Caco-2 (cell line): ENCODE measurements at regions not wholly inside any gene's neighbourhood (a gene's known extent, or its start where the extent isn't known, plus 50 kb on each side); places are given as distances from the start of the nearest gene placed in this dataset.

Source experiments
- BruUV-seq: library from RNA; stranded (reverse); fragments of 400-500 nt; replicated peaks from 2 replicates; lab custom pipeline; 2021; lab: Mats Ljungman, UMichigan
- CTCF ChIA-PET: fragments of 300-600 bp; sonication (Branson Sonifier 250); formaldehyde crosslinking; loops from one replicate; lab custom pipeline; 2022; ENCODE audit warnings: antibody characterized with exemption; lab: Charles Lee
- POLR2A ChIA-PET: fragments of 300-600 bp; sonication (Branson Sonifier 250); formaldehyde crosslinking; loops from one replicate; lab custom pipeline; 2022; ENCODE audit warnings: antibody characterized with exemption; lab: Charles Lee
- DNase-seq, 2 experiments: peaks; one replicate each; pipeline versions ENCODE4 v3.0.0 to v3.0.0-alpha.2; 2020 to 2022
- H3K27me3 ChIP-seq: replicated peaks from 2 replicates; pipeline ENCODE4 v1.6.0; 2011; ENCODE audit warnings: low read length; ENCODE audit not compliant: control insufficient read depth, insufficient read depth
- H3K36me3 ChIP-seq: 2 replicates; pipeline ENCODE4 v1.5.1; 2011; ENCODE audit warnings: low read length; ENCODE audit not compliant: control insufficient read depth, insufficient read depth
- H3K4me1 ChIP-seq: fragments of 250-450 bp; sonication (Bioruptor Pico); 2 replicates; pipeline ENCODE4 v1.5.1; 2020; ENCODE audit warnings: mild to moderate bottlenecking
- H3K4me3 ChIP-seq: 2 replicates; pipeline ENCODE4 v1.5.1; 2011; ENCODE audit warnings: low read depth, mild to moderate bottlenecking, control low read depth, low read length
- H3K9me3 ChIP-seq: fragments of 250-450 bp; sonication (Bioruptor Pico); 2 replicates; pipeline ENCODE4 v1.5.1; 2020; ENCODE audit warnings: mild to moderate bottlenecking, moderate library complexity
- H3K27ac Mint-ChIP-seq: one replicate; pipeline ENCODE4 v1.8.0; 2022; ENCODE audit warnings: mixed read lengths; ENCODE audit not compliant: unreplicated experiment
- H3K27me3 Mint-ChIP-seq: one replicate; pipeline ENCODE4 v1.8.0; 2022; ENCODE audit warnings: mixed read lengths; ENCODE audit not compliant: insufficient read depth, unreplicated experiment
- H3K36me3 Mint-ChIP-seq: one replicate; pipeline ENCODE4 v1.8.0; 2022; ENCODE audit warnings: mild to moderate bottlenecking, mixed read lengths; ENCODE audit not compliant: insufficient read depth, unreplicated experiment
- H3K4me1 Mint-ChIP-seq: one replicate; pipeline ENCODE4 v1.8.0; 2022; ENCODE audit warnings: low read depth, mixed read lengths; ENCODE audit not compliant: unreplicated experiment
- H3K4me3 Mint-ChIP-seq: one replicate; pipeline ENCODE4 v1.8.0; 2022; ENCODE audit warnings: mild to moderate bottlenecking, moderate library complexity, mixed read lengths; ENCODE audit not compliant: unreplicated experiment
- H3K9me3 Mint-ChIP-seq: one replicate; pipeline ENCODE4 v1.8.0; 2022; ENCODE audit warnings: mixed read lengths; ENCODE audit not compliant: unreplicated experiment
- CTCF ChIP-seq, 2 experiments: fragments of 200-600 bp in 1 of 2; IDR thresholded peaks; 1 replicate in 1 of 2; 2 replicates in 1 of 2; pipeline versions ENCODE4 v1.5.1 to v1.8.0; 2011 to 2022; ENCODE audit warnings: antibody characterized with exemption in 1 of 2, control low read depth in 1 of 2, inconsistent platforms in 1 of 2, low read depth in 1 of 2, low read length in 1 of 2, mild to moderate bottlenecking in 1 of 2, moderate library complexity in 1 of 2; ENCODE audit not compliant: insufficient read depth in 1 of 2, severe bottlenecking in 1 of 2, unreplicated experiment in 1 of 2
- intact Hi-C: fragments of 100-400 bp; cut with micrococcal nuclease; formaldehyde crosslinking; loops from one replicate; pipeline ENCODE4 v1.10.0; 2022; ENCODE audit not compliant: unreplicated experiment

- intact Hi-C loops, result no loop called here
- no peaks in the 10 kb centered on the region for H3K9me3 Mint-ChIP-seq
- Histone ChIP-seq H3K4me3 (no peak overlapping the region), H3K27me3 (no peaks in the 10 kb centered on the region), H3K4me1 (0 out of 2 replicates have a peak, but pooled peaks cover 8% of the 10 kb centered on the region), H3K9me3 (peaks cover 9% of the 10 kb centered on the region), H3K36me3 (no peaks in the 10 kb centered on the region)
- DNase-seq, result no peak
- CTCF ChIA-PET, result no interaction called here
- no peaks in the 10 kb centered on the region for H3K4me1 Mint-ChIP-seq
- no peaks in the 10 kb centered on the region for H3K27me3 Mint-ChIP-seq
- no peak for TF ChIP-seq CTCF (IDR thresholded peaks at IDR 0.05; ENCODE audit: insufficient read depth in 1 of 2, low read depth in 1 of 2, low read length in 1 of 2, severe bottlenecking in 1 of 2, unreplicated experiment in 1 of 2)
- POLR2A ChIA-PET, result no interaction called here
- H3K36me3 Mint-ChIP-seq, result no peaks in the 10 kb centered on the region
- no peak overlapping the region for H3K4me3 Mint-ChIP-seq
- no TSS peak for BruUV-seq
- no peak overlapping the region for H3K27ac Mint-ChIP-seq
These were observed 162.5 kb downstream of the KCTD12 start for GRCh38 chr13:76723551-76724232.

- Mint-ChIP-seq H3K9me3 (no peaks in the 10 kb centered on the region), H3K4me1 (no peaks in the 10 kb centered on the region), H3K27ac (no peak overlapping the region), H3K27me3 (no peaks in the 10 kb centered on the region), H3K36me3 (no peaks in the 10 kb centered on the region), H3K4me3 (no peak overlapping the region)
- BruUV-seq, result no TSS peak
- intact Hi-C loops, result no loop called here
- Histone ChIP-seq H3K4me3 (no peak overlapping the region), H3K4me1 (0 out of 2 replicates have a peak, but pooled peaks cover 8% of the 10 kb centered on the region), H3K9me3 (peaks cover 4% of the 10 kb centered on the region; the same call in 1 of the 2 replicates), H3K27me3 (no peaks in the 10 kb centered on the region), H3K36me3 (no peaks in the 10 kb centered on the region)
- CTCF ChIA-PET, result no interaction called here
- TF ChIP-seq CTCF (IDR thresholded peaks at IDR 0.05; ENCODE audit: insufficient read depth in 1 of 2, low read depth in 1 of 2, low read length in 1 of 2, severe bottlenecking in 1 of 2, unreplicated experiment in 1 of 2), result no peak
- no peak for DNase-seq
- POLR2A ChIA-PET, result no interaction called here
These were observed 163.4 kb downstream of the KCTD12 start for GRCh38 chr13:76722782-76723181.

GRCh38 chr13:76720821-76721220, 165.4 kb downstream of the KCTD12 start:
- BruUV-seq, result no TSS peak
- intact Hi-C loops, result no loop called here
- ChIA-PET CTCF (no interaction called here), POLR2A (no interaction called here)
- Histone ChIP-seq H3K36me3 (no peaks in the 10 kb centered on the region), H3K4me1 (0 out of 2 replicates have a peak, but pooled peaks cover 8% of the 10 kb centered on the region), H3K4me3 (no peak overlapping the region), H3K27me3 (no peaks in the 10 kb centered on the region), H3K9me3 (no peaks in the 10 kb centered on the region)
- TF ChIP-seq CTCF (IDR thresholded peaks at IDR 0.05; ENCODE audit: insufficient read depth in 1 of 2, low read depth in 1 of 2, low read length in 1 of 2, severe bottlenecking in 1 of 2, unreplicated experiment in 1 of 2), result no peak
- Mint-ChIP-seq H3K4me3 (no peak overlapping the region), H3K27me3 (peaks cover 3% of the 10 kb centered on the region), H3K27ac (no peak overlapping the region), H3K9me3 (no peaks in the 10 kb centered on the region), H3K36me3 (no peaks in the 10 kb centered on the region), H3K4me1 (no peaks in the 10 kb centered on the region)
- no peak for DNase-seq
